Anterior cingulate cortex (tissue), 58 donors: ENCODE measurements at regions not wholly inside any gene's neighbourhood (a gene's known extent, or its start where the extent isn't known, plus 50 kb on each side); places are given as distances from the start of the nearest gene placed in this dataset.

ENCODE experiments used
- DNase-seq, 58 donors: peaks; one replicate each; lab custom pipeline; 2025; lab: John Stamatoyannopoulos, UW

DNA sequence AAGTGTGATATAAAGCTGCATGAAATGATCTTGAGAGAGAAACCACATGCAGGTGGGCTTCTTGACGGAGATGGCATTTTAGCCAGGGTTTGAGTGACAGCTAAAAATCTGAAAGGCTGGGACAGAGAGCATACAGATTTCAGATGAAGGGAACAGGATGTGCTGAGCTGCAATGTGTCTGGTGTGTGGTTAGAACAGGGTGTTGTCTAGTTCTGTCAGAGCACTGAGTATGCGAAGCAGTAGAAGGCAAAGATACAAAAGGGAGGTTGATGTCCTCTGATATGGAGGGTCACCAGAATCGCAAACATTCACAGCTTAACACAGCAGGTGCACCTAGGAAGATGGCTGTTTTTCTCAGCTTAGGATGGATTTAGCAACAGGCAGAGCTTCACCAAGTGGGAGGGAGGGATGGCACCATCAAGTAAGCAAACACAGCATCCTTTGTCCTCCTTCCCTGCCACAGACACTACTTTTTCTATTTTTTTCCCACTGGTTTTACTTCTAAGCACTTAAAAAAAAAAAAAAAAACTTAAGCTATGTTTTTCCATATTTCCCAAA lies 182.5 kb downstream of the TMX3 start:
- DNase-seq, result peak in 4 of 58 donors; percentile 2 to 40 (median 4)

DNA sequence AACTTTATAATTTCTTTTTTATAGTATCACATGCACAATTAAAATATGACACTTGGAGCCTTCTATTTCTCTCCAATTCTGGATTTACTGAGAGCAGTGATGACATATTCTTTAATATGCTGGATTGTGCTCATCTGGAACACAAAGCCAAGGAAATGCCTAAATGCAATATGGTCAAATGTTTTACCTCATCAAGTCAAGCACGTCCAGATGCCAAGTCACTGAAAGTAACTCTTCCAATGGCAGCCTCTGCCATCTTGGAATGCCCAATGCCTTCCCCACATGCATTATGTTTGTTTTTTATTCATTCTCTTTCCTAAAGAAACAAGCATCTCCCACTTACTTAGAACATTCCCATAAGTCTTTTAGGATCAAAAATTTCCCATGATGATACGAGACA lies 189.8 kb downstream of the TMX3 start:
- DNase-seq, result no peak

DNA sequence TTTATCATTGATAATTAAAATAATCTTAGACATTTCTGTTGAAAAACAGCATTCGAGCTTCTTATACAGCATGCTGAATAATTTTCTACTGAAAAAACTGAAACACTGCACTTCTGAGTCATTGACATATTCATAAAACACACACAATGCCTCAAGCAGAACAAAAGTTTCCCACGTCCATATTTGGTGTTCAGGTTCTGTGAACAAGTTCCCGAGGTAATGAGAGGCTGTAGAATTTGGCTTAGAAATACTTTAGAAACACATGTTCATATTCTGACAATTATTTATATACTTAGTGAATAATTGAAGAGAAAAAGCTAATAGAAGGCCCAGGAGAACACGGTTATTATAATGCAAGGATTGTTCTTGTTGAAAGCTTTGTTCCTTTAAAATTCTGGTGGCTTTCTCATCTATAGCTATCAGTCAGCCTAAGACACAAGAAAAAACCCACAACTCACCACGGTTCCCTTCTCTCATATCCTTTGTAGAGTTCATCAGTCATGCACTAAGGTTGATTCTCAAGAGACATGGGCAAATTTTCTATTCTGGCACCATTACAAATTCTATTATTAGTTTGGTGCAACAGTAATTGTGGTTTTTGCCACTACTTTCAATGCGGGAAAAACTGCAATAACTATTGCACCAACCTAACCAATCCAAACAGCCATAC lies 194.4 kb downstream of the TMX3 start:
- no peak for DNase-seq

DNA sequence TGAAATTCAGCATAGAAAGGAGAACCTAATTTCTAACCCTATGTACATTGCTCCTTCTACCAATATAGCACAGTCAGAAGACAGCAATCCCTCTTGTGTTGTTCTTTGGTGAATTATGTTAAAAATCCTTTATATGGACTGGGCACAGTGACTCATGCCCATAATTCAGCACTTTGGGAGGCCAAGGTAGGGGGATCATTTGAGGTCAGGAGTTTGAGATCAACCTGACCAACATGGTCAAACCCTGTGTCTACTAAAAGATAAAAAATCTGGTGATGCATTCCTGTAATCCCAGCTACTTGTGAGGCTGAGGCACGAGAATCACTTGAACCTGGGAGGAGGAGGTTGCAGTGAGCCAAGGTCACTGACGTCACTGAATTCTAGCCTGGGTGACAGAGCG lies 195.6 kb downstream of the TMX3 start:
- no peak for DNase-seq

DNA sequence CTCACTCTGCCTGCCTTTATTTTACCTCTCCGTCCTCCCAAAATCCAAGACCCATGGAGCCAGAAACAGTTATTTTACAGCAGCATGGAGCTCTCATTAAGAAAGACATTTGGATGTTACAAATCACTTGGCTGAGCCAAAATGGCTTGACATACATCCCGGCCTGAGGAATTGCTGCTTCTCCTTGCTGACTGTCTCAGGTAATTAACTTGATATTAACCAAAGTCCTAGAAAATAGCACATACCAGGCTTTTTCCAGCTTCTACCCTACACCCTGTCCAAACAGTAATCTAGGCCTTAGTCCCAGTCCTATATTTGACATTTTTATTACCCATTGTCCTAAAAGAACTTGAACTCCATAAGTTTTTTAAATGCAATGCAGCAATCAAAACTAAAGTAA lies 205.0 kb downstream of the TMX3 start:
- no peak for DNase-seq

DNA sequence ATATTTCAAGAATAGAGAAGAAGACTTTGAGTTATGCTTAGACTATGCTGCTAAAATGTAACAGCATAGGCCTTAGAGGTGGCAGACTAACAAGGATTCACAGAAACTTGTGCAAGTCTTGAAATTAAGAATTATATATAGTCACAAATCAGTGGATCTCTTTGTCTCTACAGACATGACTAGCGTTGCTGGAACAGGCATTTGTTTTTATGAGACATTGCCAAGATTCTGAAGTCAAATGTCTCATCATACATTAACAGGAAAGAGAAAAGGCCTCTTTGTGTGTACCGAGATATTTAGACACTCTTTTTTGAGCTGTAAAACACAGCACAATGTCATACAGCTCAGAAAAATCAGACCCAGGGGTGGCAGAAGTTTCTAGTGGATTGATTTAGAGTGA lies 207.1 kb downstream of the TMX3 start:
- DNase-seq, result no peak

DNA sequence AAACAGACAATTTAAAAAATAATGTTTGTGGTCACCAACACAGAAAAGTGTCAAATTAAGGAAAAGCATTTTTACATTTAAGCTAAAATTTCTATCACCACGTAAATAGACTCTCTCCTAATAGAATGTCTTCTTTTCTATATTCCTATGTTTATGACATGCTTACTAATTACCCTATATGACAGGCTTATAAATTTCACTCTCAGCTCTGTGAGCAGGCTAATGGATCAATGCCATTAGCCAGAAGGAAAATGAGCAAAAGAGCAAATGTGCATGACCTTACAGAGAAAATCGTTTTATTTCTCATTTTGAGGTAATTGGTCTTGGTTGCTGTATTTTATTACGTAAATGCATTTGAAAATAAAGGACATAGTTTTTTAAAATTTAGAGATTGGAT lies 209.7 kb downstream of the TMX3 start:
- no peak for DNase-seq

DNA sequence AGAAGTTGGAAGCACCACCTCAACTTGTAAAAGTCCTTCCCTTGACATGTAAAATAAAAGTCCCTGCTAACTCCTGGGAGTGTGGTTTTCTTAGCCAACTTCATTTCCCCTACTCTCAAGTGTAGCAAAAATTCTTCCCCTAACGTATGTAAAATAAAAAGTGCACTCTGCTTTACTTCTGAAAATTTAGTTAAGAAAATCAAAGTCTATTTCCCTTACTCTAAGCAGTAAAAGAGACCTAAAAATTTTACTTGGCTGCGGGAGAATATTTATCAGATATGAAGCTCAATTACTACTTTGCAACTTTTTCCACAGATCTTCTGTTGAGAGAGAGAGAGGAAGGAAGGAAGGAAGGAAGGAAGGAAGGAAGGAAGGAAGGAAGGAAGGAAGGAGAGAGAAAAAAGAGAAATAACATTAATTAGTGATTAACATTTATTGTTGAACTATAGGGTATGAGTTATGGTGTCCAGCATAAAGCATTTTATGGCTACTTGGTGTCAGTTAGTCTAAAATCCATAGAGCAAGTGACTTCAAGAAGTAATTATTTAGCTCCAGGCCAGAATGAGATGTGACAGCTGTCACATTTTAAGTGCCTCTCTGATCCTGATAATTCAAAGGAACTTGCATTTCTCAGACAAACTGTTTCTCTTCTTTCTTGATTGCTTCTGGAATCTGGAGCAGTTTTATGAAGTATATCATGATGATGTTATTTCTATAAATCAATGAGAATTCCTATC lies 210.3 kb downstream of the TMX3 start:
- DNase-seq, result no peak

DNA sequence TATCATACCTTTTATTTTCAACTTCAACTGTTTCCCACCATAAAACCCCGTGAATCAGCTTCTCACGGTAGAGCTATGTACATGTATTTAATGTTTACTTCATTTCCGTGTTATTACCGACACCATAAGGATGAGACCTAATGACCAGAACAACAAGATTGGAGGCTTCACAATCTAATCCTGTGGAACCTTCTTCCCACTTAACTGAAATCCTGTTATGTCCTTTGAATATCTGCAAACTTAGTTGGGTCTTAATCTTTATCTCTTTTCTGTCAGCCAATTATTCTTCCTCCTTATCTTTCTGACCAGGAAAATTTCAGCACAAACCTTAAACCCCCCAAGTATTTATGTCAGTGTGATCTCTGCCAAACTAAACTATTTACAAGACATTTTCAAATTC lies 214.4 kb downstream of the TMX3 start:
- DNase-seq, result no peak

DNA sequence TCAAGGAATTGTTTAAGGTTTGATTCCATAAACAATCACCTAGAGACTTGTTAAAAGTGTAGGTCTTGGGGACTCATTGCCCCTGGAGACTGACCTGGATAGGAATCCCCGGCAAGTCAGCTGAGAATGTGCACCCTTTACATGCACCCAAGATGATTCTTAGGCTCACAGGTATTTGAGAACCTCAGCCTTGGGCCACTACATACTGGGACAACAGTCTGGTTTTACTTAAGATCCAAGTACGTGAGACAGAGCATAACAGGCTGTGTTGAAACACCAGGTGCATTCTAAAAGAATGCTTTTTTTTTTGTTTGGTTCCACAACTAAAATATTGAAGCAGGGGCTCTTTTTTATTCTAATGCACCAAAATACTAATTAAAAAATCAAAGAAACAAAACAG lies 215.8 kb downstream of the TMX3 start:
- no peak for DNase-seq

DNA sequence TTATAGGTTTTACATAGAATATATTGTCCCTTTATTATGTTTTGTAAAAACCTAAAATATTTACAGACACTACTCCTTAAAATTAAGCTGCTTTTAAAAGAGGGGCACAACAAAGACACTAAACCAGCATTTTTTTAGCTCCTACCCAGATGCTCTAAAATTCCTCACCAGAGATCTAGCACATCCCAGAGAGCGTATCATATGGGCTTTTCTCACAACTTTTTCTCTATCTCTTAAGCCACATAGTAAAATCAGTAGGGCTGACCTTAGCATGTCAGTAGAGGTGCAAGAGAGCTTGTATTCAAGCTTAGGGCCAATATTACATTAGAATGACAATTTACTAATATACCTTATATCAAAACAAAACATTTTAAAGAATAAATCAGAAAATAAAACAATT lies 216.3 kb downstream of the TMX3 start:
- no peak for DNase-seq

DNA sequence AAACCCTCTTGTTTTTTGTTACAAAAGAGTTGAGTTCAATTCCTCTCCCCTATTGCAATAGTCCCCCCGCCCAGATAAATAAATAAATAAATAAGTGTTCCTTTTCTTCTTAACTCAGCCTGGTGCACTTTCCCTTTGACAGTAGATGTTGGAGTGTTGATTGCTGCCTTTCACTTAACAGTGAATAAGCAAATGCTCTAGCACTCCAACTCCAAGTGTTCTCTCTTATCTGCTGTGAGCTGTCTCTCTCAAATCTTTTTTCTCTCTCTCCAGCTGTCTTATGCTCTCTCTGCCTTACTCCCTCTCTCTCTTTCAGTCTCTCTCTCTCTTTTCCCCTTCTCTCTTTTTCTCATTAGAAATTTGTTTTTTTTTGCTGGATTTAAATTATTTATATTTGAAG lies 216.7 kb downstream of the TMX3 start:
- no peak for DNase-seq

DNA sequence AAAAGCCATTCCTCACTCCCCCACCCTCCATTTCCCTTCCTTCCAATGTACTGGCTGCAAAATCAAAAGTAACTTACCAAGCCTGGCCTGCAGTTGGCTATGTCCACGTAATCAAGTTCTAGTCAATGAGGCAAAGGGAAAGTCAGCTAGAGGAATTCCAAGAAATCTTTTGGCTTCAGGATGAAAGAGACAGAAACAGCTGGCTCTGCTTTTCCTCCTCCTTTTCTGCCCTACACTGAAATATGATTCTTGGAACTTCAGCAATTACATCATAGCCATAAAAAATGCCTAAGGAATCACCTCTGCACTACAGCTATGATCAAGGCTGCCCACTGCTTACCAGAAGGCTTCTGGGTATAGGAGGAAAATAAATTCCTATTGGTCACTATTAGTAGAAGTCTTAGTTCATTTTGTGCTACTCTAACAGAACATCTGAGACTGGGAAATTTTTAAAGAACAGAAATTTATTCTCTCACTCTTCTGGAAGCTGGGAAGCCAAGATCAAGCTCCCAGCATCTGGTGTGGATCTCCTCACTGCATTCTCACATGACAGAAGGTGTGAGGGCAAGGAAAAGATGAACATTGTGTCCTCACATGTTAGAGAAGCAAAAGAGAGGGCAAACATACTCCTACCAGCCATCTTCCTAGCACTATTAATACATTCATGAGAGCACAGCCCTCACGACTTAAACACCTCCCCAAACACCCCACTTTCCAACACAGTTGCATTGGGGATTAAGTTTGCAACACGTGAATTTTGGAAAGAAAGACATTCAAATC lies 219.9 kb downstream of the TMX3 start:
- DNase-seq, result no peak

DNA sequence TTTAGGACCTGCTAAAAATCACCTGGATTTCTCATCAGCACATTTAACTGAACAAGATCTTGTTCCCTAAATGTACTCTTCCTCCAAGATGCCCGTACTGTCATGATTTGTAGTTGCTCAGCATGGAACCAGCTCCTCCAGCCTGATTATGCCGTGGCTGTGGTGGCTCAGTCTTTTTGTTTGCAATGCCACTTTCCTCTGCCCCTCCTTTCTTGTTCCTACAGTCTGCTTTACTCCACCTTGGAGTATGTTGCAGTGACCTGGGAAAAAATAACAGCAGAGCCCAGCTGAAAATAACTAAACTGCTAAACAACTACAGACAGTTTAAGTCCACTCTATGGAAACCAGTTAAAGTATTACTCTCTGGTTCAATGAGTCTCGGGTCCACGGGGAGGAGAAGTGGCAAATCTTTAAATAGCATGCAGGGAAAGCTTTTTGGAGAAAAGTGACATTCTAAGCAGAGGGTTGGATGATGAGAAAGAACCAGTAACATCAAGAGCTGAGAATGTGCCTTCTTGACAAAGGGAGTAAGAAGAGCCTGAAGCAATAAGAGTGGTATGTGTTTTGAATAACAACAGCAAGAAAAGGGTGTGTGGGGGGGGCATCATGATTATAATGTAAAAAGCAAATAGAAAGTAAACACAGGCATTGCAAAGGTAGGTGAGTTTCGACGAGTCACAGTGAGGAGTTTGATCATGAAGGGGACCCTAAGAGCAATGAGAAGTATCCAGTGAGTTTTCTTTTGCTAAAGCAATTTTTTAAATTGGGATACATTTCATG lies 225.7 kb downstream of the TMX3 start:
- DNase-seq, result no peak

DNA sequence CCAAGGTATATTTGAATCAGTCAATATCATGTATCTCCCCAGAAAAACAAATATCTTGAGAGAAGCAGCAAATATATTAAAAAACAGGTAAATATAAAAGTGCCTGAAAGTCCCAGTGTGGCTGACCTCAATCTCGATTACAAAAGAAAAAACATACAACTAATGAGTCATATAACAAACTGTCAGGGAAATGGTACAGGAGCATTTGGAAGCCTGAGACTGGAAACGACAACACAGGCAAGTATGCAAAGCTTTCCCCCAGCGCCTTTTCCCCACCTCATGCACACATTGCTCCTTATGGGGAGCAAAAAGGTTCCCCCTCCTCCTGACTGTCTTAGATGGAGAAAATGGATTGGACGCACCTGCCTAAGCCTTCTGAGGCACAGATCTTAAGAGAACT lies 230.7 kb downstream of the TMX3 start:
- DNase-seq, result no peak

DNA sequence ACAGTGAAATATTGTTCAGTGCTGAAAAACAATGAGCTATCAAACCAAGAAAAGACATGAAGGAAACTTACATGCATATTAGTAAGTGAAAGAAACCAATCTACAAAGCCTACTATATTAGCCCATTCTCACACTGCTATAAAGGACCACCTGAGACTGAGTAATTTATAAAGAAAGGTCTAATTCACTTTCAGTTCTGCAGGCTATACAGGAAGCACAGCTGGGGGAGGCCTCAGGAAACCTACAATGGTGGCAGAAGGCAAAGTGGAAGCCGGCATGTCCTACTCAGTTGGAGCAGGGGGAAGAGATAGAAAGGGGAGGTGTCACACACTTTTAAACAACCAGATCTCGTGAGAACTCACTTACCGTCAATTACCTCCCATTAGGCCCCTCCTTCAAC lies 232.1 kb downstream of the TMX3 start:
- no peak for DNase-seq

DNA sequence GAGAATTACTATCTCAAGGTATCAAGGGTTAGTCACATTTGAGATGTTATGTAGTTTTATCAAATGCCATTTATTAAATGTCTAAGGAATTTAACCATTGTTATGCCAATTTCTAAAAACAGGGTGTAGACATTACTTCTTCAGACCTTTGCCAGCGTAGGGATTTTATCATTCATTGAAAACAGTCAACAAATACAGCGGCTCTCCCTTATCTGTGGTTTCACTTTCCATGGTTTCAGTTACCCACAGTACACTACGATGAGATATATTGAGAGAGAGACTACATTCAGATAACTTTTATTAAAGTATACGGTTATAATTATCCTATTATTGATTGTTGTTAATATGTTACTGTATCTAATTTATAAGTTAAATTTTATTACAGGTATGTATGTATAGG lies 234.7 kb downstream of the TMX3 start:
- DNase-seq, result no peak

DNA sequence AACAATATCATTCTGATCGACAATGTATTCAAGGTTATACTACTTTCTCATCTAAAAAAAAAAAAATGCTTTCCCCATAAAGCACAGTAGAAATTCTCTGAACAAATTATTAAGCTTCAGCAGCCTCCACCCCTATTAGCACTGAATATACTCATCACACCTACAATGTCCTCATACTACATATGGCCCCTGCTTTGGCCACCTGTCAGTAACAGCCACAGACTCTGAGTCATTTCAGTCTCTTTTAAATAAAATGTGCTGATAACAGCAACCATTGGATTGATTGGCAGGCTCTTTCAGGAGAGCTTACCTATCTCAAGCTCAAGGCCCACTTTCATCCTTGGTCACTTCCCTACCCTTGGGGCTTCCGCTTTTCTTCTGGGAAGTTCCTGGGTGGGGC lies 236.7 kb downstream of the TMX3 start:
- DNase-seq, result no peak

DNA sequence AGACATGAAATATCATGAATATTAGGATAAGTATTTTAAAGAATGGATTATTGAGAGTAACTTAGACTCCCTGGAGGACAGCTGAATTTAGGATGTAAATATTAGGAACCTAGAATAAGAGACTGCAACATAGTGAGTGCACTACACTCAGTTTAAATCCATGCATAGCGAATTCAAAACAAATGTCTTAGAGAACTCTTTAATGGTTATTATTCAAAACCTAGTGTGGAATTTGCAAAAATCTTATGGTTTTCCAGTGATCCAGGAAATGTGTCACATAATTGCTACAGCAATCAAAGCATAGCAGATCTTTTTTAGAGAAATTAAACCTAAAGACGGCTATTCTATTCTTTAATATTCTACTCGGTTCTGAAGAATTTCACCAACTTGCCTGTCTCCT lies 239.0 kb downstream of the TMX3 start:
- no peak for DNase-seq

DNA sequence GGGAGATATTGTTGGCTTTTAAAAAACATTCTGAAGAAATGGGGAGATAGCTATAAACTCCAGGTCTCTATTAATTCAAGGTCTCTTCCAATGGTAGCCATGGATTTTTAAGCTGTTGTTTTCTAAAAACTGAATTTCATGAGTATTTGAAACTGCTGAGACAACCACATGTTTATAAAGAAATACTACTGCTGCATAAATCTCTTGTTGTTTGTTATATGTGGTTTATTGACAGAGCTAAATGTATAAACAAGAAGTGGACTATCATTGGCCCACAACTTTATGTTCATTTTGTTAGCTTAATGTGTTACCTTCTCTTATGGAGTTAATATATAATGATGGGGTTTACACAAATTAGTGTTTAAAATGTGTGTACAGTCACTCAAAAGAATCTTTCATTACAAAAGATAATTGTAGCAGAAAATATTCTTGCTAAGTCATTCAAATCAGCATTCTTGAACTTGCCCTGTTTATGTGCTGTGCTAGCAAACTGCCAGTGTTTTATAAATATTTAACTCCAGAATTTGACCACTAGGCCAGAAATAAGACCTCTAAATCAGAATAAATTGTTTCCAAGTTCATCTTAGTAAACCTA lies 242.1 kb downstream of the TMX3 start:
- DNase-seq, result no peak
